22Rv1 (cell line): ENCODE measurements at regions not wholly inside any gene's neighbourhood (a gene's known extent, or its start where the extent isn't known, plus 50 kb on each side); places are given as distances from the start of the nearest gene placed in this dataset.

Source experiments
- CTCF ChIP-seq: fragments of 450-650 bp; IDR thresholded peaks from 2 replicates; pipeline ENCODE4 v1.5.1; 2017; ENCODE audit warnings: mild to moderate bottlenecking
- ZFX ChIP-seq: fragments of 450-650 bp; IDR thresholded peaks from 2 replicates; pipeline ENCODE4 v1.6.1; 2017; ENCODE audit warnings: antibody characterized with exemption, borderline replicate concordance

GRCh38 chr5:82730913-82731312 lies 346.3 kb downstream of the TMEM167A start:
- TF ChIP-seq CTCF (no peak), ZFX (no peak)
